Cerebellar cortex (tissue), 1 donor: ENCODE measurements at regions not wholly inside any gene's neighbourhood (a gene's known extent, or its start where the extent isn't known, plus 50 kb on each side); places are given as distances from the start of the nearest gene placed in this dataset.

Experiments
- DNase-seq: peaks from one replicate; pipeline ENCODE4 v3.0.0-alpha.2; 2015; ENCODE audit warnings: low spot score

- DNase-seq = no peak
These were observed 198.1 kb upstream of the NRSN1 start for GRCh38 chr6:23927935-23928334.

- no peak for DNase-seq
These were observed 196.8 kb upstream of the NRSN1 start for GRCh38 chr6:23929201-23929600.

GRCh38 chr6:23940466-23940865 is 185.5 kb upstream of the NRSN1 start:
- DNase-seq = no peak

GRCh38 chr6:23951691-23952090 is 174.3 kb upstream of the NRSN1 start:
- DNase-seq = no peak

- DNase-seq = no peak
These were observed 173.8 kb upstream of the NRSN1 start for GRCh38 chr6:23952245-23952644.

GRCh38 chr6:23953976-23954375 is 172.0 kb upstream of the NRSN1 start:
- DNase-seq = no peak

GRCh38 chr6:23957017-23957416 is 169.0 kb upstream of the NRSN1 start:
- no peak for DNase-seq

- no peak for DNase-seq
These were observed 161.2 kb upstream of the NRSN1 start for GRCh38 chr6:23964865-23965264.

GRCh38 chr6:23969344-23969743 is 156.7 kb upstream of the NRSN1 start:
- no peak for DNase-seq

GRCh38 chr6:23977706-23978105 is 148.3 kb upstream of the NRSN1 start:
- no peak for DNase-seq

GRCh38 chr6:23980965-23981364 is 145.1 kb upstream of the NRSN1 start:
- DNase-seq = no peak

- DNase-seq = no peak
These were observed 144.1 kb upstream of the NRSN1 start for GRCh38 chr6:23981923-23982322.

GRCh38 chr6:23983735-23984134 is 142.3 kb upstream of the NRSN1 start:
- DNase-seq = no peak

- DNase-seq = no peak
These were observed 141.0 kb upstream of the NRSN1 start for GRCh38 chr6:23985015-23985414.

GRCh38 chr6:23989885-23990533 is 136.0 kb upstream of the NRSN1 start:
- DNase-seq = no peak

- no peak for DNase-seq
These were observed 132.0 kb upstream of the NRSN1 start for GRCh38 chr6:23994013-23994412.

- no peak for DNase-seq
These were observed 122.0 kb upstream of the NRSN1 start for GRCh38 chr6:24004062-24004461.

GRCh38 chr6:24004659-24005058 is 121.4 kb upstream of the NRSN1 start:
- DNase-seq = no peak

GRCh38 chr6:24006254-24006653 is 119.8 kb upstream of the NRSN1 start:
- DNase-seq = no peak

GRCh38 chr6:24009319-24009718 is 116.7 kb upstream of the NRSN1 start:
- no peak for DNase-seq

- DNase-seq = no peak
These were observed 115.9 kb upstream of the NRSN1 start for GRCh38 chr6:24010133-24010532.

- no peak for DNase-seq
These were observed 109.7 kb upstream of the NRSN1 start for GRCh38 chr6:24016286-24016685.

- no peak for DNase-seq
These were observed 109.2 kb upstream of the NRSN1 start for GRCh38 chr6:24016857-24017256.

- no peak for DNase-seq
These were observed 106.6 kb upstream of the NRSN1 start for GRCh38 chr6:24019393-24019792.

- no peak for DNase-seq
These were observed 106.2 kb upstream of the NRSN1 start for GRCh38 chr6:24019830-24020229.
